H1 (cell line): ENCODE measurements at regions not wholly inside any gene's neighbourhood (a gene's known extent, or its start where the extent isn't known, plus 50 kb on each side); places are given as distances from the start of the nearest gene placed in this dataset.

Source experiments
- CTCF ChIA-PET: fragments of 300-600 bp; sonication (Branson Sonifier 250); formaldehyde crosslinking; loops from one replicate; lab custom pipeline; 2021; ENCODE audit not compliant: partially characterized antibody; lab: Charles Lee
- POLR2A ChIA-PET: fragments of 300-600 bp; sonication (Branson Sonifier 250); formaldehyde crosslinking; loops from one replicate; lab custom pipeline; 2021; ENCODE audit warnings: inconsistent platforms; ENCODE audit not compliant: partially characterized antibody; lab: Charles Lee
- DNase-seq, 2 experiments: peaks; one replicate each; pipeline versions ENCODE4 v3.0.0 to v3.0.0-alpha.2; 2010 to 2022; ENCODE audit warnings: low spot score in 2 of 2, low read depth in 1 of 2, mixed read lengths in 1 of 2
- FAIRE-seq: peaks from 2 replicates; lab custom pipeline; 2011; peaks lifted over from hg19 to GRCh38; lab: Jason Lieb, UNC
- H2AFZ ChIP-seq: 2 replicates; pipeline ENCODE4 v1.8.1; 2012; ENCODE audit warnings: low read length, inconsistent platforms
- H2AK5ac ChIP-seq: 2 replicates; pipeline ENCODE4 v1.6.1; 2013; ENCODE audit warnings: low read depth, low read length
- H2BK120ac ChIP-seq: replicated peaks from 2 replicates; pipeline ENCODE3; 2013; ENCODE audit warnings: low read depth, low read length, inconsistent platforms
- H2BK12ac ChIP-seq: 2 replicates; pipeline ENCODE4 v1.6.1; 2013; ENCODE audit warnings: low read depth, low read length
- H2BK15ac ChIP-seq: 2 replicates; pipeline ENCODE4 v1.6.1; 2013; ENCODE audit warnings: low read length
- H2BK20ac ChIP-seq: 2 replicates; pipeline ENCODE4 v1.6.1; 2013; ENCODE audit warnings: low read length
- H2BK5ac ChIP-seq: 2 replicates; pipeline ENCODE4 v1.6.1; 2013; ENCODE audit warnings: low read depth, low read length
- H3K14ac ChIP-seq: 2 replicates; pipeline ENCODE4 v1.6.1; 2013; ENCODE audit warnings: inconsistent platforms; ENCODE audit not compliant: insufficient read length
- H3K18ac ChIP-seq: 2 replicates; pipeline ENCODE4 v1.6.1; 2013; ENCODE audit warnings: low read length; ENCODE audit errors: extremely low read depth
- H3K23ac ChIP-seq: 2 replicates; pipeline ENCODE4 v1.6.1; 2013; ENCODE audit warnings: inconsistent platforms; ENCODE audit not compliant: insufficient read length
- H3K23me2 ChIP-seq: 2 replicates; pipeline ENCODE4 v1.6.1; 2013; ENCODE audit warnings: low read depth, low read length
- H3K27ac ChIP-seq: 2 replicates; pipeline ENCODE4 v1.6.1; 2011; ENCODE audit warnings: low read depth, low read length, inconsistent platforms
- H3K27me3 ChIP-seq, 4 experiments: replicated peaks in 1 of 4; 1 replicate in 1 of 4; 2 replicates in 3 of 4; pipeline versions ENCODE4 v1.6.1 to v1.8.1; 2011 to 2013; ENCODE audit warnings: low read length in 3 of 4, mild to moderate bottlenecking in 3 of 4, inconsistent platforms in 2 of 4, mixed read lengths in 2 of 4, moderate library complexity in 1 of 4; ENCODE audit not compliant: control insufficient read depth in 3 of 4, insufficient read depth in 3 of 4; ENCODE audit errors: extremely low read depth in 1 of 4
- H3K36me3 ChIP-seq, 4 experiments: 2 replicates each; pipeline versions ENCODE4 v1.6.1 to v1.8.1; 2011 to 2013; ENCODE audit warnings: mild to moderate bottlenecking in 4 of 4, low read length in 3 of 4, moderate library complexity in 2 of 4, control low read depth in 1 of 4, inconsistent platforms in 1 of 4; ENCODE audit not compliant: insufficient read depth in 4 of 4, control insufficient read depth in 2 of 4
- H3K4ac ChIP-seq: replicated peaks from 2 replicates; pipeline ENCODE3; 2013; ENCODE audit warnings: low read length, low read depth, mixed read lengths, inconsistent platforms; ENCODE audit not compliant: insufficient read length
- H3K4me1 ChIP-seq, 4 experiments: replicated peaks in 1 of 4; 1 replicate in 1 of 4; 2 replicates in 3 of 4; pipeline versions ENCODE4 v1.6.1 to v1.8.1; 2011 to 2013; ENCODE audit warnings: low read length in 3 of 4, inconsistent platforms in 2 of 4, mixed read lengths in 1 of 4; ENCODE audit not compliant: insufficient read depth in 4 of 4, control insufficient read depth in 3 of 4
- H3K4me2 ChIP-seq, 2 experiments: 2 replicates each; pipeline versions ENCODE4 v1.6.1 to v1.8.1; 2011 to 2013; ENCODE audit warnings: low read depth in 2 of 2, low read length in 2 of 2, control low read depth in 1 of 2, inconsistent platforms in 1 of 2, mild to moderate bottlenecking in 1 of 2; ENCODE audit not compliant: insufficient read depth in 1 of 2
- H3K4me3 ChIP-seq, 4 experiments: fragments of 200-600, 300-600 bp in 1 of 4; sonication (generic), shearing (Covaris generic), sonication (Bioruptor Twin) in 1 of 4; 2 replicates each; pipeline versions ENCODE4 v1.5.1 to v1.8.1; 2011 to 2016; ENCODE audit warnings: low read length in 4 of 4, low read depth in 3 of 4, control low read depth in 2 of 4, inconsistent platforms in 2 of 4, mild to moderate bottlenecking in 2 of 4, mixed read lengths in 1 of 4, moderate library complexity in 1 of 4; ENCODE audit not compliant: insufficient read depth in 2 of 4; ENCODE audit errors: extremely low read depth in 1 of 4
- H3K56ac ChIP-seq: replicated peaks from 2 replicates; pipeline ENCODE3; 2013; ENCODE audit warnings: low read depth, mild to moderate bottlenecking, mixed read lengths, low read length, inconsistent platforms; ENCODE audit not compliant: insufficient read length
- H3K79me1 ChIP-seq: 2 replicates; pipeline ENCODE4 v1.6.1; 2013; ENCODE audit warnings: low read depth, low read length, control low read depth
- H3K79me2 ChIP-seq, 2 experiments: 2 replicates each; pipeline versions ENCODE4 v1.6.1 to v1.8.1; 2012 to 2013; ENCODE audit warnings: low read length in 2 of 2, mild to moderate bottlenecking in 2 of 2, inconsistent platforms in 1 of 2; ENCODE audit not compliant: insufficient read depth in 2 of 2, control insufficient read depth in 1 of 2
- H3K9ac ChIP-seq, 4 experiments: replicated peaks in 1 of 4; 1 replicate in 1 of 4; 2 replicates in 3 of 4; pipeline versions ENCODE4 v1.6.1 to v1.8.1; 2011 to 2013; ENCODE audit warnings: low read depth in 3 of 4, low read length in 3 of 4, control low read depth in 2 of 4, mild to moderate bottlenecking in 2 of 4, moderate library complexity in 2 of 4, inconsistent platforms in 1 of 4; ENCODE audit errors: extremely low read depth in 1 of 4
- H3K9me3 ChIP-seq, 2 experiments: 2 replicates each; pipeline versions ENCODE4 v1.6.1 to v1.8.1; 2012 to 2013; ENCODE audit warnings: mild to moderate bottlenecking in 2 of 2, moderate library complexity in 2 of 2, control low read depth in 1 of 2, inconsistent platforms in 1 of 2, low read depth in 1 of 2, low read length in 1 of 2, mixed read lengths in 1 of 2; ENCODE audit not compliant: insufficient read depth in 2 of 2
- H4K20me1 ChIP-seq, 2 experiments: replicated peaks in 1 of 2; 2 replicates each; pipeline versions ENCODE3 to v1.8.1; 2011 to 2013; ENCODE audit warnings: inconsistent platforms in 2 of 2, low read length in 2 of 2, mild to moderate bottlenecking in 1 of 2; ENCODE audit not compliant: insufficient read depth in 2 of 2, control insufficient read depth in 1 of 2
- H4K5ac ChIP-seq: 2 replicates; pipeline ENCODE4 v1.6.1; 2013; ENCODE audit warnings: low read length, low read depth, mixed read lengths, inconsistent platforms; ENCODE audit not compliant: insufficient read length
- H4K8ac ChIP-seq: 2 replicates; pipeline ENCODE4 v1.8.0; 2013; ENCODE audit warnings: mild to moderate bottlenecking, moderate library complexity, low read length, inconsistent platforms; ENCODE audit not compliant: insufficient read depth; ENCODE audit errors: extremely low read depth
- H4K91ac ChIP-seq: replicated peaks from 2 replicates; pipeline ENCODE3; 2013; ENCODE audit warnings: low read length, mixed read lengths, inconsistent platforms; ENCODE audit not compliant: insufficient read length
- BCL11A ChIP-seq, 2 experiments: IDR thresholded peaks; one replicate each; pipeline ENCODE4 v1.6.1; 2011; ENCODE audit warnings: low read depth in 2 of 2, low read length in 2 of 2, mild to moderate bottlenecking in 2 of 2
- FOSL1 ChIP-seq: IDR thresholded peaks from 2 replicates; pipeline ENCODE4 v1.6.1; 2011; ENCODE audit warnings: mild to moderate bottlenecking, low read depth, low read length, moderate library complexity; ENCODE audit not compliant: insufficient read depth
- POLR2A ChIP-seq, 2 experiments: IDR thresholded peaks; 1 replicate in 1 of 2; 2 replicates in 1 of 2; pipeline ENCODE4 v1.6.1; 2011; ENCODE audit warnings: low read depth in 2 of 2, low read length in 2 of 2, mild to moderate bottlenecking in 2 of 2; ENCODE audit errors: control extremely low read depth in 1 of 2
- RAD21 ChIP-seq, 2 experiments: IDR thresholded peaks in 1 of 2; conservative IDR thresholded peaks in 1 of 2; 2 replicates each; pipeline ENCODE4 v1.6.1; 2011; ENCODE audit warnings: low read depth in 2 of 2, low read length in 2 of 2, improper control_type of control experiment in 1 of 2, inconsistent platforms in 1 of 2, mild to moderate bottlenecking in 1 of 2, moderate library complexity in 1 of 2
- RFX5 ChIP-seq: IDR thresholded peaks from 2 replicates; pipeline ENCODE4 v1.6.1; 2011; ENCODE audit warnings: low read depth, low read length, improper control_type of control experiment, borderline replicate concordance
- TBP ChIP-seq: IDR thresholded peaks from 2 replicates; pipeline ENCODE4 v1.6.1; 2011; ENCODE audit warnings: low read depth, low read length, improper control_type of control experiment
- TEAD4 ChIP-seq: IDR thresholded peaks from 2 replicates; pipeline ENCODE4 v1.6.1; 2012; ENCODE audit warnings: low read depth, low read length, inconsistent platforms, mixed read lengths
- YY1 ChIP-seq: IDR thresholded peaks from 2 replicates; pipeline ENCODE4 v1.6.1; 2011; ENCODE audit warnings: low read depth, mild to moderate bottlenecking, low read length
- WGBS, 2 experiments: shearing (Covaris generic) in 1 of 2; methylation state at CpG; one replicate each; pipeline versions ENCODE4 v1.1.6 to v1.1.7; 2013 to 2015; ENCODE audit warnings: low lambda C conversion rate in 2 of 2, mixed read lengths in 2 of 2, inconsistent platforms in 1 of 2, low coverage in 1 of 2, missing lambda C conversion rate in 1 of 2; ENCODE audit not compliant: insufficient replicate concordance in 2 of 2, insufficient coverage in 1 of 2, insufficient read length in 1 of 2; ENCODE audit errors: extremely low coverage in 1 of 2, missing lambda C conversion rate in 1 of 2; 5-methylcytosine and 5-hydroxymethylcytosine counted together
- TF ChIP-seq, protein P1 (sequence below): IDR thresholded peaks from 2 replicates; pipeline ENCODE4 v1.6.1; 2012; ENCODE audit warnings: inconsistent platforms

DNA sequence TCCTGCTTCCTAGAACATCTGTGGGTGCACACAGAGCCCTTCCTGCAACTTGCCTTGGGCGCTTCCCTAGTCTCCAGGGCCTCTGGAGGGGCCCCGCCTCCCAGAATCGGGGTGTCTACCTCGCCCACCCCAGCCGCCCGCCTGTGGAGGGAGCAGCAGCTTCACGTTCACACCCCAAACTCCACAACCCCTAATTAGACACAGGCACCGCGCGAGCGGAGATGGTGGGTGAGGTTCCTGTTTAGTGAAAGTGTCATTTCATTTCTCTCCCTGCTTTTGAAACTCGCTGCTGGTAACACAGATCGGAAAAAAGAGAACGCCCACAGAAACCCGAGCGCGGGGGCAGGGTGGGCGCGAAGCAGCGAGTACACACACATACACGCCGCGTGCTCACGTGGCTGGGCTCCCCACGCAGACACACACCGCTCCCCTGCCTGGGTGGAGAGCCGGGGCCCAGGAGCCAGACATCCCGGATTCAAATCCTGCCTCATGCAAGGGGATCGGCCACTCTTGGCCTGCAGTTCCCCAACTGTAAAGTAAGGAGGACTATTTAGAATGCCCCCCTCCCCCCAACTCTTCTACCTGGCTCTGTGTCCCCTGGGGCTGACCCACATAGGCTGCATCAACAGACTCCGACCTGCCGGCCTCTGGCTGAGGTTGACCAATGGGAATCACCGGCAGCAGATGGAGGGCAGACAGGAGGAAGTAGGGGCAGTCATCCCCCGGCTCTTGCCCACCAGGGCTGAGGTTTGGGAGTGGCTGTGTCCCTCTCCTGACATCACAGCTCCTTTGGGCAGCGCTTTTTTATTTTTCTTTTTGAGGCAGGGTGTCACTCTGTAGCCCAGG is 79.2 kb upstream of the NCOR2 start:
- H3K27me3 ChIP-seq = no peaks in the 10 kb centered on the region; a peak in 1 of 7 replicates
- DNase-seq = peak in 1 of 2 experiments; percentile 56
- peaks cover 16 to 18% of the 10 kb centered on the region in 2 experiments for H3K9me3 ChIP-seq
- no peaks in the 10 kb centered on the region for H4K20me1 ChIP-seq
- H4K91ac ChIP-seq = no peak overlapping the region
- POLR2A ChIA-PET = interaction anchor here (0.8 kb wide), 1 partner anchor 9 kb away, joined by 3 read pairs; no protein-coding TSS in a partner anchor
- no peak overlapping the region for H3K56ac ChIP-seq
- 0 out of 2 replicates have a peak overlapping the region, but pooled peaks have one; percentile 75 for H2BK20ac ChIP-seq
- no peak overlapping the region for H2BK120ac ChIP-seq
- H3K4me1 ChIP-seq = peaks cover 0 to 8% (median 4%) of the 10 kb centered on the region in 4 experiments; a peak in 6 of 7 replicates
- no peaks in the 10 kb centered on the region for H3K79me1 ChIP-seq
- no peaks in the 10 kb centered on the region for H3K36me3 ChIP-seq
- 77% methylated on average over 31 of the region's 34 CpGs; no CpG with 5 or more reads in 1 of the 2 experiments for WGBS, 2 experiments
- H3K4me3 ChIP-seq = no peak overlapping the region
- TF ChIP-seq FOSL1 (no peak), BCL11A (IDR thresholded peaks at IDR 0.05; ENCODE audit: low read depth in 2 of 2, low read length in 2 of 2) (no peak), TEAD4 (no peak), RFX5 (no peak), RAD21 (IDR thresholded peaks at IDR 0.05 in 1 of 2, conservative IDR thresholded peaks at IDR 0.05 in 1 of 2; ENCODE audit: low read depth in 2 of 2, low read length in 2 of 2) (no peak), POLR2A (IDR thresholded peaks at IDR 0.05; ENCODE audit: control extremely low read depth in 1 of 2, low read depth in 2 of 2, low read length in 2 of 2) (no peak), TBP (no peak), YY1 (no peak)
- TF ChIP-seq, protein P1, sequence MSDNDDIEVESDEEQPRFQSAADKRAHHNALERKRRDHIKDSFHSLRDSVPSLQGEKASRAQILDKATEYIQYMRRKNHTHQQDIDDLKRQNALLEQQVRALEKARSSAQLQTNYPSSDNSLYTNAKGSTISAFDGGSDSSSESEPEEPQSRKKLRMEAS = peak; percentile 51
- H2AFZ ChIP-seq = no peak overlapping the region
- H3K23ac ChIP-seq = no peak overlapping the region
- CTCF ChIA-PET = interaction anchor here (1.3 kb wide), 2 partner anchors 10 to 177 kb away, joined by 3 to 5 read pairs; no protein-coding TSS in a partner anchor
- no peak overlapping the region; a peak in 1 of 4 replicates for H3K4me2 ChIP-seq
- no peak for FAIRE-seq
- H3K23me2 ChIP-seq = no peaks in the 10 kb centered on the region
- no peak overlapping the region for H3K27ac ChIP-seq
- H2BK15ac ChIP-seq = no peak overlapping the region
- H2BK5ac ChIP-seq = no peak overlapping the region
- H4K5ac ChIP-seq = no peak overlapping the region
- no peak overlapping the region for H3K14ac ChIP-seq
- no peak overlapping the region for H3K4ac ChIP-seq
- H3K18ac ChIP-seq = peak overlapping the region; percentile 48
- H3K79me2 ChIP-seq = no peaks in the 10 kb centered on the region
- no peak overlapping the region for H3K9ac ChIP-seq
- no peak overlapping the region for H2BK12ac ChIP-seq
- H4K8ac ChIP-seq = 0 out of 2 replicates have a peak overlapping the region, but pooled peaks have one; percentile 11
- no peak overlapping the region for H2AK5ac ChIP-seq
